Mucosa of descending colon (tissue), 3 donors: ENCODE measurements at regions not wholly inside any gene's neighbourhood (a gene's known extent, or its start where the extent isn't known, plus 50 kb on each side); places are given as distances from the start of the nearest gene placed in this dataset.
A peak's percentile ranks its signal among the peaks of the same experiment; 100 is the strongest.

Experiments
- ATAC-seq: fragments of 200-7000 bp; cut with Tn5 transposase; one replicate; pipeline ENCODE4 v1.9.1; 2020; ENCODE audit warnings: mild to moderate bottlenecking, moderate library complexity
- DNase-seq, 3 donors: peaks; one replicate each; pipeline ENCODE4 v3.0.0-alpha.2; 2020
- H3K36me3 ChIP-seq: fragments of 200-600 bp; one replicate; pipeline ENCODE4 v1.8.0; 2021; ENCODE audit warnings: low read depth, mild to moderate bottlenecking
- H3K4me1 ChIP-seq: fragments of 200-600 bp; one replicate; pipeline ENCODE4 v1.8.0; 2021; ENCODE audit warnings: low read depth, mild to moderate bottlenecking
- H3K4me3 ChIP-seq: fragments of 200-600 bp; one replicate; pipeline ENCODE4 v1.8.0; 2021; ENCODE audit warnings: mild to moderate bottlenecking
- H3K9me3 ChIP-seq: fragments of 200-600 bp; one replicate; pipeline ENCODE4 v1.8.0; 2021; ENCODE audit warnings: mild to moderate bottlenecking
- CTCF ChIP-seq: fragments of 200-600 bp; IDR thresholded peaks from one replicate; pipeline ENCODE4 v1.8.0; 2022; ENCODE audit warnings: antibody characterized with exemption, mild to moderate bottlenecking
- intact Hi-C, 2 donors: fragments of 100-400 bp; cut with DNase I in 1 of 2; cut with micrococcal nuclease in 1 of 2; formaldehyde crosslinking; loops; one replicate each; pipeline versions ENCODE4 v1.11.0 to v1.11.1; 2022; cut with DNase I, micrococcal nuclease
- donor health status: DM: no; HTN: no; CAD: no; lungs with moderate emphysema.
- donor health status: DM: no; HTN: no; CAD: no.
- donor health status: DM: no; HTN: yes; CAD: no.

DNA sequence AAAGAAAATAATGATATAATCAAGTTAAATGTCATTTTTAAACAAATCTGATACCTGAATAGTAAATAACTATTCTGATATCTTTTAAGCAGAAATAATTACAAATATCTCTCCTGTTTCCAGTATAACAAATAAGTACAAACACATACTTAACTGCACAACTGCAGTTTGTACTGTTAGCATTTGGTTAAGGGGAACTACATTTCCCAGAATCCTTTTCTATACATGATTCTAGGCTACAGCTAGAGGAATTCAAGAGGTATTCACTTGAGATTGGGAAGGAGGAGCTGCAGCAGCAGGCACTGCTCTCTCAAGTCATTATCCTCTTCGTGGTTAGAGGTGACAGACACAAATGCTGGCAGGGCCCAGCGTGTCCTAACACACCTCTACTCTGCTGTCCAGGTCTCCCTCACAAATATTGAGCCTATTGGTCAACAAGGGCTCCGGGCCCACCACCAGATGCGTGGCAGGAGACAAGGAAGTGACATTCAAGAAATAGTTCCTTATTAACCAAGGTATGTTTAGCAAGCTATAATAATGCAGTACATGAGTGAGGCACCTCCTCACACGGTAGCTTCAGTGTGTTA lies 255.1 kb upstream of the MKLN1 start:
- intact Hi-C loops: no loop called here
- Histone ChIP-seq H3K9me3 (no peaks in the 10 kb centered on the region), H3K36me3 (no peaks in the 10 kb centered on the region), H3K4me1 (peaks cover 8% of the 10 kb centered on the region), H3K4me3 (no peak overlapping the region)
- no peak for TF ChIP-seq CTCF
- ATAC-seq (peak; percentile 19), DNase-seq (no peak)

DNA sequence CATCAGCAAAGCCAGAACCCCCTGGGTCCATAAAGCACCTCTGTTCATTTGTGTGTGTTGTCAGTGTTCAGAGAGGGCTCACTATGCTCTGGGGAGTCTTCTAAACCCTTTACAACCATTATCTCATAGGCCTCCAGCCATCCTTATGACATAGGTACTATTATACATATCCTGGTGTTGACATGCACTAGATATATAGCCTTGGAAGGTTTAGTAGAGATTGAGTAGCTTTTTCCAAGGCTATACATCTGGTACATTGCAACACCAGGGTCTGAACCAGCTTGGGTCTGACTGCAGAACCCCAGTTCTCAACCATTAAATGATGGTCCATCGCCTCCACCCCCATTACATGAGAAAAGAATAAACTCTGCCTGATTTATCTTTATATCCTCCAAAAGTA lies 253.6 kb upstream of the MKLN1 start:
- Histone ChIP-seq H3K36me3 (no peaks in the 10 kb centered on the region), H3K9me3 (no peaks in the 10 kb centered on the region), H3K4me3 (no peak overlapping the region), H3K4me1 (peaks cover 8% of the 10 kb centered on the region)
- intact Hi-C loops: no loop called here
- no peak for ATAC-seq
- no peak for DNase-seq
- no peak for TF ChIP-seq CTCF

- H3K4me3 ChIP-seq: no peak overlapping the region
- ATAC-seq (no peak), DNase-seq (no peak)
- H3K36me3 ChIP-seq: no peaks in the 10 kb centered on the region
- H3K9me3 ChIP-seq: no peaks in the 10 kb centered on the region
- intact Hi-C loops: no loop called here
- no peak for TF ChIP-seq CTCF
- peaks cover 8% of the 10 kb centered on the region for H3K4me1 ChIP-seq
Measured at GRCh38 chr7:131074585-131074984, 253.1 kb upstream of the MKLN1 start.

GRCh38 chr7:131075406-131075805 lies 252.3 kb upstream of the MKLN1 start:
- intact Hi-C loops: no loop called here
- no peak for TF ChIP-seq CTCF

DNA sequence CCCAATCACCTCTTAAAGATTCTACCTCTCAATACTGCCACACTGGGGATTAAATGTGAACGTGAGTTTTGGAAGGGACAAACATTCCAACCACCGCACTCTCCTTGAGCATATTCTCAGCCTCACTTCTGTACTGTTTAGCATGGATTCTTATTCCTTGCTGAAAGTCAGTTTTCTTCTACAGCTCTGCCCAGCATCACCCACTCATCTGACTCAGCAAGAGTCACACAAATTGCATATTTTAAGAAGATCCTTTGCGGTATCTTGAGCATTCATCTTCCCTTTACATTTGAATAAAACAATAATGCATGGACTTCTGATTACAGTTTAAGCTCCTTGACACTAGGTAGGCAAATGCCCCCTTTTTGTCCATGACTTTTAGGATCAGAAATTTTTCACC lies 251.6 kb upstream of the MKLN1 start:
- Histone ChIP-seq H3K4me1 (peaks cover 3% of the 10 kb centered on the region), H3K4me3 (no peak overlapping the region), H3K36me3 (no peaks in the 10 kb centered on the region), H3K9me3 (no peaks in the 10 kb centered on the region)
- no peak for TF ChIP-seq CTCF
- intact Hi-C loops: no loop called here
- ATAC-seq: no peak
- DNase-seq: no peak

More at GRCh38 chr7:131075406-131075805, 252.3 kb upstream of the MKLN1 start:
- Histone ChIP-seq H3K4me1 (peaks cover 5% of the 10 kb centered on the region), H3K36me3 (no peaks in the 10 kb centered on the region), H3K9me3 (no peaks in the 10 kb centered on the region), H3K4me3 (no peak overlapping the region)
- ATAC-seq (no peak), DNase-seq (no peak)

DNA sequence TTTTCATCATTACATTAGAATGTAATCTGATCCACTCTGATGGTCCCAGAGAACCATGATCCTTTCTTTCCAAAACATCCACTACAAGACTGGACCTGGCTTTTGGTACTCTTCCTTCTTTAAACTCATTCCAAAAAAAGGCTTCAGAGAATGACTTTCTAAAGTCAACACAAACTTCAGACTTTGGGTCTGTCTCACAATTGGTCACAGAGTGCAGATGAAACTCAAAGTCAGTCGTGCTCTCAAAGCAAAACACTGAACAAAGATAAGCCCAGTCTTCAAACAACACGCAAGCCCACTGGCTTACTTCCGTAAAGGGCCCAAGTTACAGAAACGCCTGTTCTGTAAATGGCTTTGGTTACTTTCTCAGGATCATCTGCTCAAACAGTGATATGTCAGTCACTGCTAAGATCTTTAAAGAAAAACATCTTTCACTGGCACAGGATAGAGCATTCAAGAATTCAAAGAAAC lies 250.9 kb upstream of the MKLN1 start:
- Histone ChIP-seq H3K9me3 (no peaks in the 10 kb centered on the region), H3K36me3 (no peaks in the 10 kb centered on the region), H3K4me3 (no peak overlapping the region), H3K4me1 (peaks cover 3% of the 10 kb centered on the region)
- no peak for TF ChIP-seq CTCF
- intact Hi-C loops: no loop called here
- no peak for ATAC-seq
- DNase-seq: no peak
